Inflammatory macrophage (primary cell): ENCODE measurements at regions not wholly inside any gene's neighbourhood (a gene's known extent, or its start where the extent isn't known, plus 50 kb on each side); places are given as distances from the start of the nearest gene placed in this dataset.

Source experiments
- DNase-seq, 2 donors: peaks; one replicate each; pipeline ENCODE4 v3.0.0-alpha.2; 2020 to 2022

DNA sequence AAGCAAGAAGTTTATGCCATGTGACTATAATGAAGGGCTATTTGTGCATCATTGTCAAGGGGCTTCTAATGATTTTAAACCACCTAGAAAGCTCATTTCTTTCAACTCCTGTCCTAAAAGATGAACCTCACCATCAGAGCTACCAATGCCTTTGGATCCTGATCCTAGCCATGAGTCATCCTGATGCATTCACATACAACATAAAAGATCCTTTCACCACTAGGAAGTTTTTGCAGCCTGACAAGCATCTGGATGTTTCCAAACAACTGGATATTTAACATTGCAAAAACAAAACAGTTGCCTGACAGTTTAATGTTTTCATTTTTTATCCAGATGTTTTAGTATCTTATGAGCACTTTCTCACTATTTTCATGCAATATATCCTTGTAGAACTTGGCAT, 425.3 kb downstream of the MBD2 start:
- no peak for DNase-seq

DNA sequence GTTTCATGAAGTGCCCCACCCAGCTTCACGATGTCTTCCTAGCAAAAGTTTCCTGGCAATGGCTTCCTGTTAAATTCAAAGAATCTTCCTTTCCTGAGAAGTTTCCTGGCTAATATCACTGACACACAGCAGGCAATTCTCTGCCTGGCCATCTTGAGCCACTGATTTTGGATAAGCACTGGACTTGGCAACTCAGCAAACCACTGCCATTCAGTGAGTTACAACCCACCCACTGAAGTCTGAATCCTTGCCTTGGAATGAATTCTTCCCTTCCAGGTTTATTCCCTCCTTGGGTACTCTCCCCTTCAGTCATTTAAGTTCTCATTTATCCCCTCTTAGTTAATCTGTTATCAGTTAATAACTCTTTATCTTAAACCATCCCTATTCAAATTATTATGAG, 426.0 kb downstream of the MBD2 start:
- DNase-seq, result no peak

GRCh38 chr18:53797998-53798495, 426.4 kb downstream of the MBD2 start:
- no peak for DNase-seq

DNA sequence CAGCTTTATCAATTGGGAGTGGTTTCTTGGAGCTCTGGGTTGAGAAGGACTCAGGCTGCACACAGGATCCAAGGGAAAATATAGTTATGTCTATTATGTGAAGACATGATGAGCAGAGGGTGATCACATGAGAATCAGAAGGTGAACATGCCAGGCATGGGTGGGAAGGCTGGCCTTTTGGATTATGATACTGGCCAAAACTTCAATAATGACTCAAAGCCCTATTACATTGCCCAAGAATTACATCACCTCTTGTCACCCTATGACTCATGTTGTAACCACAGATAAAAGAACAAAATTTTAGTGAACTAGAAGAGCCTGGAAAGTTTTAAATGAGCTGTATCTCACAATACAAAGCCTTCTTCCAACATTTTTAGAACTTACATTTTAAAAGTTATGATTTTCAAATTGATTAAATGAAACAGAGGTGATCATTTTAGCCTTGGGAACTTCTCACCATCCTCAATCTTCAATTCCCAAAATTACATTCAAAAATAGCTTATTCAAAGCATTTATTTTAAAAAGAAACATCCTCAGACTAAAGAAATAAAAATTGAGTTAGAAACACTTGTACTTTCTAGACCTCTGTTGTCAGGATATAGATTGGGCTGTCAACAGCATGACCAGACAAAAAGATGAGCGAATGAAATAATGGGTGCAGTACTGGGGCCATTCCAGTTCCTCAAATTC, 428.3 kb downstream of the MBD2 start:
- peak; percentile 3 to 22 for DNase-seq

DNA sequence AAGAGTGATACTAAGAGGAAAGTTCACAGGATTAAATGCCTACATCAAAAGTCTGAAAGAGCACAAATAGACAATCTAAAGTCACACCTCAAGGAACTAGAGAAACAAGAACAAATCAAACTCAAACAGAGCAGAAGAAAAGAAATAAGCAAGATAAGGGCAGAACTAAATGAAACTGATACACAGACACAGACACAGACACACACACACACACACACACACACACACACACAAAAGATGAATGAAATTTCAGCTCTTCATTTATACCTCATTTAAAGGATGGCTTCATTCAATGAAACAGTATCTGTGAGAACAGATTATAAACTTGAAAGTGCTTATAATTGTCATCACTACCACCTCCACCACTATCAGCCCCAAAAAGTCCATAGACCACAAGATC, 428.9 kb downstream of the MBD2 start:
- no peak for DNase-seq

- no peak for DNase-seq
Measured at GRCh38 chr18:53795061-53795460, 429.4 kb downstream of the MBD2 start.

DNA sequence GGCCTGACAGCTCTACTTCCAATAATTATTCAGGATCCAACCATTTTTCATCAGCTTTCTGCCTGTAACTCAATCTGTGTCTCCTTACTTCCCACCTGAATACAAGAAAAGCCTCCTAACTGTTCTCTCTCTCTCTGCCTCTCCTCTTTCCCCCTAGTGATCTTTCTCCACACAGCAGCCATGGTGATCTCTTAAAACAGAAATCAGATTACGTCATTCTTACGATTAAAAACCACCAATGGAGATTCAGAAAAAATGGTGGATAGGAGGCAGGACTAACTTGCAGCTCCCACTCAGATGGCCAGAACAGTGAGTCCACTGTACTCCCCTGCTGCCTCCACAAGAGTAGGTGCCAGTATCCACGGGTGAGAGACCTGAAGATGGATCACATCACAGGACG, 431.7 kb downstream of the MBD2 start:
- DNase-seq, result no peak

DNA sequence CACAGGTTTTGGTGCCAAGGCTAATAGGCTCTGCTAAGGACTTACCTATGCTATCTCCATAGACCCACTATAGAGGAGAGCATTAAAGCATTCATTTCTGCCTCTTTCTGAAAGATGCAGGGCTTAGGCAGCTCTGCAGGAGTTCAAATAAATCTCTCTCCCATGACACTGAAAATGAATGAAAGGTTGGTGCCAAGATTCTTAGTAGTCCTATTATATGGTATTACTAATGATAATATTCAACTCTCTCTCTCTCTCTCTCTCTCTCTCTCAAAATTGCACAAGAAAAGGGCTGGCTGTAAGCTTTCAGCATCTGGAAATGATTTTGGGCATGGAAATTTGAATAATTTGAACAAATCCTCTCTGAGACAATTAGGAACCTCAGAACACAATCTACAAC, 433.7 kb downstream of the MBD2 start:
- DNase-seq, result no peak

DNA sequence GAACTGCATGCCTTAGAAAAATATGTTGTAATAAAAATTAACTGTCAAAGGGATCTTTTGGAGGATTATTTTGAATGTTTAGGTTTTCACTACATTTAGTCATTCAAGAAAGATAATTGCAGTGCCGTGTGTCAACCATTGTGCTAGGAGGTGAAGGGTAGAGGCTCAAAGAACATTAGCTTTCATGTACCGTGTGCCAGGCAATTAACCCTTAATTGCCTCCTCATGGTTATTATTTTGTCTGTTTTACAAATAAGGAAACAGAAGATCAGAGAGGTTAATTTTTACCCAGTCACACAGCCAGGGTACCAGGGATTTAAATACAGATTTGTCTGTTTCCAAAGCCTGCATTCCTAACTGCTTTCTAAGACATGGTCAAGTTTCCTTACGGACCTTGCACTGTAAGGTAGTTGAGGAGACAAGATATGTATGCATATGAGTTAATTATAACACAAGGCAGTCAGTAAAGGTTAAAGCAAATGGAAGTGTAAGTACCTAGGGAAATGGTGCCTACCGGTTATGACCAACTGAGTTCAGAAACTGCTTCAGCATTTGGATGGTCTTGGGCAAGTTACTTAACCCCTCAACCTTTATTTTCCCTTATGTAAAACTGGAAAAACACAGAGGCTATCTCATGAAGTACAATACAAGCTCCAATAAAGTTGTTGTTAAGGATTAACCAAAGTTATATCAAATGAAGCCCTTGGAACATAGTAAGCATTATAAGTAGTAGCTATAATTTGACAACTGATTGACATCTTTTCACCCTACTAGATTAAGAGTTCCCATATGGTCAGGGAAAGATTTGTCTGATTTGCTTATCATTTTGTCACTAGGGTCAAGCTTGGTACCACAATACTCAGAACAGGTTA, 434.9 kb downstream of the MBD2 start:
- no peak for DNase-seq

DNA sequence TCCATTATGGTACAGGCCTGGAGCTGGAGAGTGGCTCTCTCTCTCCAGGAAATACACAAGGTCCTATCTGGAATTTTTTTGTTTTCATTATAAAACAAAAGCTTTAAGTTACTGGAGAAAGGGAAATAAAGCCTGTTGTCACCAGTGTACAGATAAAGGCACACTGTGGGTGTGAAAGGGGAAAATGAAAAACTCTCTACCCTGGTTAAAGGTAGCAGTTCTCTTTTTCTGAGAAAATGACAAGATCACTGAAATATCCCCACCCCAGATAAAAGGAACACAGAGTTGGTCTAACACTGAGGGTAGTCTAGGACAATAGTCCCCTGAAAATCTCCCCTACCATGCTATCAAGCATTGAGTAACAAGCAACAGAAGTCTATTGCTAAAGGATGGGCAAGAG, 438.7 kb downstream of the MBD2 start:
- no peak for DNase-seq

GRCh38 chr18:53784253-53784652, 440.2 kb downstream of the MBD2 start:
- DNase-seq, result no peak

- DNase-seq, result no peak
Measured at GRCh38 chr18:53780666-53781065, 443.8 kb downstream of the MBD2 start.

- no peak for DNase-seq
Measured at GRCh38 chr18:53772293-53772692, 452.2 kb downstream of the MBD2 start.

DNA sequence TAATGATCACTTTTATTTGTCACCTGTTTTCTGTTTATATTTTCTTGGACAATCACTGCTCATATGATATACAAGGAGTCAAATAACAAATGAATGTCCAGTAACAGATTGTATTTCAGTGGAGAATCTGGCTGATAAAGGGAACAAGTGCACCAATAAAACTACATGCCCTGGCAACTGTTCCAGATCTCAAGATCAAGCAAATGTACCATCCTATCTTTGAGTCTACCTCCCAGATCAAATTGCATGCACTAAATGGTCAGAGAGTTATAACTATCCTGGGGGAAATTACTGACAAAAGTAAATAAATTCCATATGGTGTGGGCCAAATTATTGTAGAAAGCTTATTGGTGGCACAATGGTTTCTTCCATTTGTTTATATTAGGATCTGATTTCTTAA, 452.8 kb downstream of the MBD2 start:
- DNase-seq, result no peak

GRCh38 chr18:53765211-53765610, 459.3 kb downstream of the MBD2 start:
- DNase-seq, result no peak

DNA sequence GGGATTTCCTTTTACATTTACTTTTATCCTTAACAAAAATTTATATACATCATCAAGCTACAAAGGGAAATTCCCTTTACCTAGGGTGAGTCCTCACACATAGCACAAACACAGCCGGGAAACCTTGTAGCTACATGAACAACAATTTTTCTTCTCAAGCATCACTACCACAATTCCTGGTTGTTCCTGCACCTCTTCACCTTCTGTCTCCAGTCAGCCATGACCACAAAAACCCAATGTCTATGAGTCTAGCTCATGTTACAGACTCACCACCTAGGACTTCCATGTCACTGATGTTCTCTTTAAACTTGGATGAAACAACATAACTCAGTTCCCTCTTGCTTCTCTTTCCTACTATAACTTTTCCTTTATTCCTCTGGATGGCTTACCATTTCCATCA, 460.4 kb downstream of the MBD2 start:
- DNase-seq, result no peak

- DNase-seq, result no peak
Measured at GRCh38 chr18:53757328-53757727, 467.1 kb downstream of the MBD2 start.

DNA sequence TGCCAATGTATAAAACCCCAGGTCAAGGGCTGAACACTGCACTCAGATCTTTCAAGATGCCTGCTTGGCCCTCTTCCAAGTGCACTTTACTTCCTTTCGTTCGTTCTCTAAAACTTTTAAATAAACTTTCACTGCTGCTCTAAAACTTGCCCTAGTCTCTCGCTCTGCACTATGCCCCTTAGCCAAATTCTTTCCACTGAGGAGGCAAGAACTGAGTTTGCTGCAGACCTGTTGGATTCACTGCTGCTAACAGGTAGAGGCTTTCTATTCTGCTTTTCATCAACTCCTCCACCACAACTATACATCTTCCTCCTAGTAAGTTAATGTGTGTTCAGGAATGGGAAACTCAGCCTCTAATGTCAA, 467.9 kb downstream of the MBD2 start:
- DNase-seq, result no peak

DNA sequence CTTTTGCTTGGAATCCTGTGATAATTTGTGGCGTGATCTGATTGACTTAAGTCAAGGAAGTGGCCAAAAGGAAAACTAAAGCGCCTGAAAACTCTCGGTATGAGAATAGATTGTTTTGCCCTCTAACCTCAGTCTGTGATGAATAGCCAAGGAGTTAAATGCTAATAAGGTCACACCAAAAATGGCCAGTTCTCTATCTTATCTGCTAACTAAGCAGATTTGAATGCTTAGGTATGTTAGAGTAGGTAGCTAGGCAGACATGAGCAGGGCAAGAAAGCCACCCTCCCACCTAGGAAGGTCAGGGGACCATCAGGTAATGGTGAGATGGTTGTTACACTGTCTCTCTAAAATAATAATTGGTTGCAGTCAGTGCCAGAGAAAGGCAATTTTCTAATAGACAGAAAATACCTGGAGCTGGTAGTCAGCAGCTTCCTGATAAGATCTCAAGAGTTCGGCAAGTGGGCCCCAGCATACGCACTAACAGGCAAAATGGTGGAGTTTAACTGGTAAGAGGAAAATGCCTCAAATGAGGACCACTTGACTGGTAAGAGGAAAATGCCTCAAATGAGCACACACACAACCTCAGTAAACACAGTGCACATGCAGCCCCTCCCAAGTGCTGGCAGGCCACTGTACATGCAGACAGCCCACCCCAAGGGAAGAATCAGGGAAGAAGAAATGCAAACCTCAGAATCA, 468.4 kb downstream of the MBD2 start:
- no peak for DNase-seq

GRCh38 chr18:53754154-53754553, 470.3 kb downstream of the MBD2 start:
- DNase-seq, result no peak

GRCh38 chr18:53753601-53754000, 470.9 kb downstream of the MBD2 start:
- no peak for DNase-seq

- no peak for DNase-seq
Measured at GRCh38 chr18:53752781-53753367, 471.6 kb downstream of the MBD2 start.

GRCh38 chr18:53749766-53750165, 474.7 kb downstream of the MBD2 start:
- no peak for DNase-seq
